IMR-90 (cell line): ENCODE measurements at regions not wholly inside any gene's neighbourhood (a gene's known extent, or its start where the extent isn't known, plus 50 kb on each side); places are given as distances from the start of the nearest gene placed in this dataset.

Source experiments
- ATAC-seq: fragments of 200-7000 bp; cut with Tn5 transposase; 2 replicates; pipeline ENCODE4 v1.9.1; 2020; ENCODE audit warnings: low read depth, mild to moderate bottlenecking, moderate library complexity
- BruUV-seq: library from RNA; stranded (reverse); fragments of 400-500 nt; replicated peaks from 2 replicates; lab custom pipeline; 2021; lab: Mats Ljungman, UMichigan
- CTCF ChIA-PET: fragments of 300-600 bp; formaldehyde crosslinking; extraction: SDS; loops from one replicate; lab custom pipeline; 2021; ENCODE audit warnings: antibody characterized with exemption; lab: Yijun Ruan, JAX
- POLR2A ChIA-PET: fragments of 300-600 bp; sonication (Branson Sonifier 250); formaldehyde crosslinking; loops from one replicate; lab custom pipeline; 2022; ENCODE audit warnings: antibody characterized with exemption; ENCODE audit not compliant: unreplicated experiment; lab: Charles Lee
- DNase-seq: peaks from one replicate; pipeline ENCODE4 v3.0.0; 2013
- H2AFZ ChIP-seq: replicated peaks from 2 replicates; pipeline ENCODE3; 2013; ENCODE audit warnings: low read length, mild to moderate bottlenecking; ENCODE audit not compliant: poor library complexity
- H2AK5ac ChIP-seq: 2 replicates; pipeline ENCODE4 v1.6.1; 2013; ENCODE audit warnings: low read depth, low read length, inconsistent platforms
- H2AK9ac ChIP-seq: replicated peaks from 2 replicates; pipeline ENCODE3; 2013; ENCODE audit warnings: mild to moderate bottlenecking, low read depth, low read length, moderate library complexity; ENCODE audit not compliant: poor library complexity
- H2BK120ac ChIP-seq: 2 replicates; pipeline ENCODE4 v1.6.1; 2013; ENCODE audit warnings: low read depth, low read length, inconsistent platforms
- H2BK15ac ChIP-seq: 3 replicates; pipeline ENCODE4 v1.6.1; 2013; ENCODE audit warnings: low read depth, low read length, inconsistent platforms
- H2BK20ac ChIP-seq: 2 replicates; pipeline ENCODE4 v1.6.1; 2013; ENCODE audit warnings: low read depth, mild to moderate bottlenecking, inconsistent platforms, low read length, moderate library complexity
- H2BK5ac ChIP-seq: 2 replicates; pipeline ENCODE4 v1.6.1; 2013; ENCODE audit warnings: mild to moderate bottlenecking, low read depth, low read length, inconsistent platforms; ENCODE audit not compliant: poor library complexity, severe bottlenecking
- H3K14ac ChIP-seq: replicated peaks from 2 replicates; pipeline ENCODE4 v1.6.1; 2013; ENCODE audit warnings: low read depth, low read length, inconsistent platforms
- H3K18ac ChIP-seq: 2 replicates; pipeline ENCODE4 v1.6.1; 2013; ENCODE audit warnings: low read depth, low read length, control low read depth
- H3K23ac ChIP-seq: 2 replicates; pipeline ENCODE4 v1.6.1; 2013; ENCODE audit warnings: low read depth, low read length, inconsistent platforms
- H3K27ac ChIP-seq: 2 replicates; pipeline ENCODE4 v1.5.1; 2013; ENCODE audit warnings: mild to moderate bottlenecking, control low read depth, low read length; ENCODE audit not compliant: insufficient read depth
- H3K27me3 ChIP-seq: 2 replicates; pipeline ENCODE4 v1.6.1; 2013; ENCODE audit warnings: low read length; ENCODE audit not compliant: control insufficient read depth, insufficient read depth
- H3K36me3 ChIP-seq: 2 replicates; pipeline ENCODE4 v1.6.1; 2013; ENCODE audit warnings: low read length, mixed read lengths; ENCODE audit not compliant: control insufficient read depth, insufficient read depth
- H3K4ac ChIP-seq: 2 replicates; pipeline ENCODE4 v1.6.1; 2013; ENCODE audit warnings: low read depth, low read length, inconsistent platforms
- H3K4me1 ChIP-seq: 2 replicates; pipeline ENCODE4 v1.6.1; 2013; ENCODE audit warnings: low read length, mixed read lengths; ENCODE audit not compliant: control insufficient read depth, insufficient read depth
- H3K4me2 ChIP-seq: 2 replicates; pipeline ENCODE4 v1.6.1; 2013; ENCODE audit warnings: low read depth, mild to moderate bottlenecking, control low read depth, low read length, moderate library complexity
- H3K4me3 ChIP-seq: 2 replicates; pipeline ENCODE4 v1.5.1; 2013; ENCODE audit warnings: low read depth, mild to moderate bottlenecking, control low read depth, low read length, moderate library complexity; ENCODE audit not compliant: insufficient read depth
- H3K56ac ChIP-seq: 2 replicates; pipeline ENCODE4 v1.6.1; 2013; ENCODE audit warnings: low read length, inconsistent platforms; ENCODE audit not compliant: insufficient read depth; ENCODE audit errors: extremely low read depth
- H3K79me1 ChIP-seq, 2 experiments: 2 replicates each; pipeline ENCODE4 v1.6.1; 2013; ENCODE audit warnings: low read length in 2 of 2, inconsistent platforms in 1 of 2, low read depth in 1 of 2
- H3K9ac ChIP-seq: 2 replicates; pipeline ENCODE4 v1.6.1; 2013; ENCODE audit warnings: low read depth, low read length, control low read depth
- H3K9me1 ChIP-seq: 2 replicates; pipeline ENCODE4 v1.6.1; 2013; ENCODE audit warnings: low read length, inconsistent platforms; ENCODE audit not compliant: insufficient read depth
- H3K9me3 ChIP-seq: 2 replicates; pipeline ENCODE4 v1.6.1; 2013; ENCODE audit warnings: low read length; ENCODE audit not compliant: control insufficient read depth, insufficient read depth
- H4K20me1 ChIP-seq: 2 replicates; pipeline ENCODE4 v1.6.1; 2013; ENCODE audit warnings: low read length, inconsistent platforms; ENCODE audit not compliant: insufficient read depth
- H4K5ac ChIP-seq: 2 replicates; pipeline ENCODE4 v1.6.1; 2013; ENCODE audit warnings: mild to moderate bottlenecking, low read depth, low read length, control low read depth
- H4K8ac ChIP-seq, 2 experiments: 2 replicates each; pipeline ENCODE4 v1.6.1; 2013; ENCODE audit warnings: low read depth in 2 of 2, low read length in 2 of 2, control low read depth in 1 of 2, inconsistent platforms in 1 of 2
- H4K91ac ChIP-seq: 2 replicates; pipeline ENCODE4 v1.6.1; 2013; ENCODE audit warnings: low read depth, low read length, inconsistent platforms; ENCODE audit not compliant: insufficient read depth
- BHLHE40 ChIP-seq: fragments of 150-350 bp; IDR thresholded peaks from 2 replicates; pipeline ENCODE4 v1.6.1; 2016; ENCODE audit warnings: mild to moderate bottlenecking, low read depth, low read length
- CEBPB ChIP-seq: IDR thresholded peaks from 2 replicates; pipeline ENCODE4 v1.6.1; 2012; ENCODE audit warnings: low read depth, low read length, improper control_type of control experiment
- CHD1 ChIP-seq: IDR thresholded peaks from 2 replicates; pipeline ENCODE4 v1.6.1; 2012; ENCODE audit warnings: low read depth, low read length, improper control_type of control experiment
- MAFK ChIP-seq: IDR thresholded peaks from 2 replicates; pipeline ENCODE4 v1.6.1; 2012; ENCODE audit warnings: low read depth, low read length, improper control_type of control experiment
- MXI1 ChIP-seq: IDR thresholded peaks from 2 replicates; pipeline ENCODE4 v1.6.1; 2012; ENCODE audit warnings: low read depth, mild to moderate bottlenecking, low read length, moderate library complexity, borderline replicate concordance
- NFE2L2 ChIP-seq: fragments of 150-350 bp; IDR thresholded peaks from 2 replicates; pipeline ENCODE4 v1.6.1; 2016; ENCODE audit warnings: low read depth, mild to moderate bottlenecking, low read length
- POLR2A ChIP-seq: IDR thresholded peaks from 2 replicates; pipeline ENCODE4 v1.6.1; 2012; ENCODE audit warnings: mild to moderate bottlenecking, low read depth, low read length
- RAD21 ChIP-seq: IDR thresholded peaks from 2 replicates; pipeline ENCODE4 v1.6.1; 2012; ENCODE audit warnings: low read length, improper control_type of control experiment
- RCOR1 ChIP-seq: IDR thresholded peaks from 2 replicates; pipeline ENCODE4 v1.6.1; 2012; ENCODE audit warnings: mild to moderate bottlenecking, low read length, improper control_type of control experiment; ENCODE audit not compliant: insufficient replicate concordance
- RFX5 ChIP-seq: IDR thresholded peaks from 2 replicates; pipeline ENCODE4 v1.8.0; 2012; ENCODE audit warnings: low read depth, mild to moderate bottlenecking, low read length, moderate library complexity
- SMC3 ChIP-seq: fragments of 150-350 bp; IDR thresholded peaks from 2 replicates; pipeline ENCODE4 v1.6.1; 2016; ENCODE audit warnings: low read depth, mild to moderate bottlenecking, antibody characterized with exemption, low read length, moderate library complexity
- WGBS, 2 experiments: methylation state at CpG; one replicate each; pipeline versions ENCODE4 v1.1.5 to v1.1.7; 2013; ENCODE audit warnings: missing lambda C conversion rate in 2 of 2; ENCODE audit not compliant: insufficient read length in 1 of 2; ENCODE audit errors: extremely low coverage in 2 of 2; 5-methylcytosine and 5-hydroxymethylcytosine counted together
- dilution Hi-C: fragments of 300-500 bp; cut with HindIII; formaldehyde crosslinking; loops from one replicate; pipeline ENCODE4 v1.14.3; 2018; ENCODE audit warnings: low sequenced_read_pairs; ENCODE audit not compliant: unreplicated experiment
- in situ Hi-C: fragments of 300-500 bp; cut with MboI; formaldehyde crosslinking; loops from 3 replicates; pipeline ENCODE4 v1.14.3; 2019; ENCODE audit warnings: low sequenced_read_pairs, inconsistent platforms, mixed read lengths
- intact Hi-C: fragments of 100-400 bp; cut with micrococcal nuclease; formaldehyde crosslinking; loops from 2 replicates; pipeline ENCODE4 v1.10.0; 2022
- TF ChIP-seq, protein P1 (sequence below): conservative IDR thresholded peaks from 2 replicates; pipeline ENCODE4 v1.5.1; 2012; ENCODE audit warnings: mild to moderate bottlenecking, low read depth, low read length, improper control_type of control experiment
- TF ChIP-seq, protein P2 (sequence below): fragments of 150-350 bp; IDR thresholded peaks from 2 replicates; pipeline ENCODE4 v1.6.1; 2016; ENCODE audit warnings: low read depth, mild to moderate bottlenecking, low read length, moderate library complexity, borderline replicate concordance
- TF ChIP-seq, protein P3 (sequence below): fragments of 150-350 bp; IDR thresholded peaks from 2 replicates; pipeline ENCODE4 v1.6.1; 2017; ENCODE audit warnings: mild to moderate bottlenecking, antibody characterized with exemption, low read length, low read depth

- Histone ChIP-seq H3K36me3 (no peaks in the 10 kb centered on the region), H2AK9ac (no peak overlapping the region), H2BK120ac (no peak overlapping the region), H3K4me3 (no peak overlapping the region), H4K5ac (no peak overlapping the region), H3K9me1 (no peaks in the 10 kb centered on the region), H4K91ac (no peak overlapping the region), H3K23ac (no peak overlapping the region), H3K4me2 (no peak overlapping the region), H2BK20ac (no peak overlapping the region), H3K9ac (no peak overlapping the region), H2AK5ac (no peak overlapping the region), H3K14ac (no peak overlapping the region), H2BK5ac (no peak overlapping the region), H4K20me1 (no peaks in the 10 kb centered on the region), H2AFZ (no peak overlapping the region), H3K9me3 (no peaks in the 10 kb centered on the region), H3K4ac (no peak overlapping the region), H4K8ac (no peak overlapping the region), H3K79me1 (no peaks in the 10 kb centered on the region), H3K27me3 (no peaks in the 10 kb centered on the region), H2BK15ac (no peak overlapping the region), H3K56ac (no peak overlapping the region), H3K27ac (no peak overlapping the region), H3K18ac (no peak overlapping the region), H3K4me1 (no peaks in the 10 kb centered on the region)
- DNase-seq (no peak), ATAC-seq (no peak)
- in situ Hi-C loops = no loop called here
- dilution Hi-C loops = no loop called here
- CTCF ChIA-PET = no interaction called here
- intact Hi-C loops = no loop called here
- TF ChIP-seq, protein P1, sequence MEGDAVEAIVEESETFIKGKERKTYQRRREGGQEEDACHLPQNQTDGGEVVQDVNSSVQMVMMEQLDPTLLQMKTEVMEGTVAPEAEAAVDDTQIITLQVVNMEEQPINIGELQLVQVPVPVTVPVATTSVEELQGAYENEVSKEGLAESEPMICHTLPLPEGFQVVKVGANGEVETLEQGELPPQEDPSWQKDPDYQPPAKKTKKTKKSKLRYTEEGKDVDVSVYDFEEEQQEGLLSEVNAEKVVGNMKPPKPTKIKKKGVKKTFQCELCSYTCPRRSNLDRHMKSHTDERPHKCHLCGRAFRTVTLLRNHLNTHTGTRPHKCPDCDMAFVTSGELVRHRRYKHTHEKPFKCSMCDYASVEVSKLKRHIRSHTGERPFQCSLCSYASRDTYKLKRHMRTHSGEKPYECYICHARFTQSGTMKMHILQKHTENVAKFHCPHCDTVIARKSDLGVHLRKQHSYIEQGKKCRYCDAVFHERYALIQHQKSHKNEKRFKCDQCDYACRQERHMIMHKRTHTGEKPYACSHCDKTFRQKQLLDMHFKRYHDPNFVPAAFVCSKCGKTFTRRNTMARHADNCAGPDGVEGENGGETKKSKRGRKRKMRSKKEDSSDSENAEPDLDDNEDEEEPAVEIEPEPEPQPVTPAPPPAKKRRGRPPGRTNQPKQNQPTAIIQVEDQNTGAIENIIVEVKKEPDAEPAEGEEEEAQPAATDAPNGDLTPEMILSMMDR = no peak
- TF ChIP-seq CEBPB (no peak), RCOR1 (no peak), RFX5 (no peak), NFE2L2 (no peak), MAFK (no peak), SMC3 (no peak), RAD21 (no peak), MXI1 (no peak), BHLHE40 (no peak), CHD1 (no peak), POLR2A (no peak)
- TF ChIP-seq, protein P2, sequence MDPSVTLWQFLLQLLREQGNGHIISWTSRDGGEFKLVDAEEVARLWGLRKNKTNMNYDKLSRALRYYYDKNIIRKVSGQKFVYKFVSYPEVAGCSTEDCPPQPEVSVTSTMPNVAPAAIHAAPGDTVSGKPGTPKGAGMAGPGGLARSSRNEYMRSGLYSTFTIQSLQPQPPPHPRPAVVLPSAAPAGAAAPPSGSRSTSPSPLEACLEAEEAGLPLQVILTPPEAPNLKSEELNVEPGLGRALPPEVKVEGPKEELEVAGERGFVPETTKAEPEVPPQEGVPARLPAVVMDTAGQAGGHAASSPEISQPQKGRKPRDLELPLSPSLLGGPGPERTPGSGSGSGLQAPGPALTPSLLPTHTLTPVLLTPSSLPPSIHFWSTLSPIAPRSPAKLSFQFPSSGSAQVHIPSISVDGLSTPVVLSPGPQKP = no peak
- TF ChIP-seq, protein P3, sequence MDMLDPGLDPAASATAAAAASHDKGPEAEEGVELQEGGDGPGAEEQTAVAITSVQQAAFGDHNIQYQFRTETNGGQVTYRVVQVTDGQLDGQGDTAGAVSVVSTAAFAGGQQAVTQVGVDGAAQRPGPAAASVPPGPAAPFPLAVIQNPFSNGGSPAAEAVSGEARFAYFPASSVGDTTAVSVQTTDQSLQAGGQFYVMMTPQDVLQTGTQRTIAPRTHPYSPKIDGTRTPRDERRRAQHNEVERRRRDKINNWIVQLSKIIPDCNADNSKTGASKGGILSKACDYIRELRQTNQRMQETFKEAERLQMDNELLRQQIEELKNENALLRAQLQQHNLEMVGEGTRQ = no peak
- BruUV-seq = no TSS peak
- WGBS, 2 experiments = no CpG with 5 or more reads among the region's 1 CpG
- POLR2A ChIA-PET = no interaction called here
Observed at GRCh38 chr4:79073471-79073870, 134.2 kb upstream of the PAQR3 start.
